ENCODE measurements at regions not wholly inside any gene's neighbourhood (a gene's known extent, or its start where the extent isn't known, plus 50 kb on each side); places are given as distances from the start of the nearest gene placed in this dataset.

- Histone ChIP-seq H3K9me3 (no peaks in the 10 kb centered on the region), H3K27ac (no peak overlapping the region), H3K4me3 (no peak overlapping the region), H3K4me1 (no peaks in the 10 kb centered on the region), H3K36me3 (no peaks in the 10 kb centered on the region), H3K27me3 (no peaks in the 10 kb centered on the region)
- TF ChIP-seq POLR2AphosphoS5 (IDR thresholded peaks at IDR 0.05), result no peak
- no peak for TF ChIP-seq EP300 (IDR thresholded peaks at IDR 0.05)
- no peak for TF ChIP-seq POLR2A (IDR thresholded peaks at IDR 0.05)
- TF ChIP-seq CTCF (IDR thresholded peaks at IDR 0.05), result no peak
- no peak for DNase-seq
- intact Hi-C loops (cut with DNase I), result no loop called here
- WGBS, 2 donors, result 87 to 97% methylated on average over 4 of the region's 4 CpGs
Measured at GRCh38 chr5:126720369-126720768, 56.6 kb upstream of the LMNB1 start.

GRCh38 chr5:126723643-126724042 lies 53.3 kb upstream of the LMNB1 start:
- Histone ChIP-seq H3K36me3 (no peaks in the 10 kb centered on the region), H3K27ac (no peak overlapping the region), H3K9me3 (no peaks in the 10 kb centered on the region), H3K4me1 (no peaks in the 10 kb centered on the region), H3K27me3 (no peaks in the 10 kb centered on the region), H3K4me3 (no peak overlapping the region)
- DNase-seq, result no peak
- TF ChIP-seq EP300 (IDR thresholded peaks at IDR 0.05) (no peak), POLR2AphosphoS5 (IDR thresholded peaks at IDR 0.05) (no peak), POLR2A (IDR thresholded peaks at IDR 0.05) (no peak), CTCF (IDR thresholded peaks at IDR 0.05) (no peak)
- intact Hi-C loops (cut with DNase I), result no loop called here
- 65 to 77% methylated on average over 2 of the region's 2 CpGs for WGBS, 2 donors

Measured in sigmoid colon (tissue), 6 donors.